Stimulated activated CD8-positive, alpha-beta memory T cell treated with anti-CD3 and anti-CD28 coated beads, Interleukin-2, amount 100 ng/mL, for 48 hours (primary cell): ENCODE measurements at regions not wholly inside any gene's neighbourhood (a gene's known extent, or its start where the extent isn't known, plus 50 kb on each side); places are given as distances from the start of the nearest gene placed in this dataset.
"Not testable (repeated sequence)": the region's sequence is repeated elsewhere in the genome, so short reads cannot be mapped to it uniquely, and the experiment has no call there.

Experiments
- DNase-seq, 2 donors: peaks; one replicate each; pipeline ENCODE4 v3.0.0-alpha.2; 2020; ENCODE audit warnings: low read depth in 2 of 2

DNA sequence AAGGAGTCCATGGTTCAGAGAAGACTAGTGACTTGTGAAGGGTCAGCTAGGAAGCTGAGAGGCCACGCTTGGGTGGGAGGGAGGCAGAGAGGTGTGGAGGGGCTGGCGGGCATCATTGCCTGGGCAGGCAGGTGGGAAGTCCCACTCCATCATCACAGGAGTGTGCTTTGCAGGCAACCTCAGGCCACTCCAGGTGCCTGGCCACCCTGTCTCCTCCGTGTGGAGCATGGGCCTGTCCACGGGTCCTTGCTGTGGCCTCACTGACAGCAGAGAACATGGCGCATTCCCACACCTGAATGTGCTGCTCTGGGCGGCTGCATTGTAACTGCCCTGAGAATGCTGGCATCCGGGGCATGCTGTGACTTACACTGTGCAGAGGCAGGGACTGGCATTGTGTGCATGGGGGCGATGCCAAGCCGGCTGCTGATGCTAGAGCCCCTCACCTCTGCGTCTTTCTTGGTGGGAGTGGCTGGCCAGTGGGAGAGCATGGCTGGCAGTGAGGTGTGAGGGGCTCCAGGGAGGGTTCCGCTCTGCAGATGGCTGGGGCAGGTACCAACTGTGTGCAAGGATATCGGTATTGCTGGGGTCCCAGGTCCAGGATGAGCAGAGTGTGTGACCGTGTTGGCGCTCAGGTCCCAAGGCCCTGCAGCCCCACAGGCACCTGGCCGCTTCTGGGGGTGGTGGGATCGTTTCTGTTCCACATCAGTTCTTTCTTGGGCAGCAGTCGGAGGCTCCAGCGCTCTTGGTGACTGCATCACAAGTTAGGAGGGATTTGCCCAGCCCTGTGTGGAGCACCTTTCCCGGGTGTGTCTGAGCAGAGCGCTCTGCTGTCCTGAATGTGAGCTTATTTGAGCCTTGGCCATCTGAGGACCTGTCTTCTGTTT lies 94.8 kb downstream of the NPIPB11 start:
- DNase-seq, result no peak

DNA sequence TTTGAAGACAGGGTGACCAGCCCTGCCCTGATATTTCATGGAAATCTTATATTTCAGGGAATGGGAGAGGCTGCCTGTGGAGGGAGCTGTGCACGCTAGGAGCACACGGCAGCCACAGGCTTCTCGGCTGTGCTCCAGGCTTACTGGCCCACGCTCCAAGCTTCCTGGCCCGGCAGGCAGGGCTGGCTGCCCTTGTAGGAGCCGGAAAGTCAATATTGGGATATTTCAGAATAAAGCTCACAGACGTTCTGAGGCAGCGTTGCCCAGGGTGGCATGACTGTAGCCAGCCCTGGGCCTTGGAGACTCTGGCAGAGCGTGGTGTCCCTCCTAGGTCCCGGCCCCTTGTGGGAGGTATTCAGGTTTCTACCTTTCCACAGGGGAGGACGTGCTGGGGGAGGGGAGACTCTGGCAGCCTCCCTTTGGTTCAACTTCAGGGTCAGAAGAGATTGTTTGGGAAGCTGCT lies 95.6 kb downstream of the NPIPB11 start:
- no peak for DNase-seq

DNA sequence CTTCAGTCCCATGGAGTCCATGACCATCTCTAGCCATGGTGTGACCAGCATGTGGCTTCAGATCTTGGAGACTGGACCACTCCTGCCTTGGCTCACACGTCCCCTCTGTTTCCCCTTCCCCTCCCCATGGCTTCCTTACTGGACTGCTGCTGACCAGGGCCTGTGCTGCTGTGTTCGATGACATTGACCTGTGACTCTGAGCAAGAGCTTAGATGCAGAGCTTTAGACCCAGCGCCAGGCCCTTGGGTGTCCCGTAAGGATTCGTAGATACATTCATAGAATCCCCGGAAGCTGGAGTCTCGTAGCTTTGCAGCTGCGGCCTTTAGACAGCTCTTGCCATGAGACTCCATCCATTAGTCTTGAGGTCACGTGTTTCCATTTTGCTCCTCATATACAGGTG lies 96.3 kb downstream of the NPIPB11 start:
- DNase-seq, result not testable (repeated sequence)

DNA sequence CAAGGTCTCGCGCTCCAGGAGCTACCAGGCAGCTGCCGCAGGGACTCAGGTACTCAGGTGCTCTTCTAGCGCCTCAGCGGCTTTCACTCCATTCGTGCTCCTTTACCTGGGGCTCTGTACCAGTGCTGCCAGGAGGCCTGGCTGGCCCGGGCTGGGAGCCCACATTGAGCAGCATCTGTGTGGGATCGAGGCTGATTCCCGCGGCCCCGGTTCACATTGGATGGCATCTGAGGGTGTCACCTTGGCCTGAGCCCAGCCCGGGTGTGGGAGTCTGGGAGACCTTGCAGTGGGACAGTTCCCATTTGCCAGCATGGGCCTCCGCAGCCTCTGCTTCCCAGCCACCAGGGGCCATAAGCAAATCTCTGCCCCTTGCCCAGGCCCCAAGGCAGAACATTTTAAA lies 96.9 kb downstream of the NPIPB11 start:
- DNase-seq, result not testable (repeated sequence)

DNA sequence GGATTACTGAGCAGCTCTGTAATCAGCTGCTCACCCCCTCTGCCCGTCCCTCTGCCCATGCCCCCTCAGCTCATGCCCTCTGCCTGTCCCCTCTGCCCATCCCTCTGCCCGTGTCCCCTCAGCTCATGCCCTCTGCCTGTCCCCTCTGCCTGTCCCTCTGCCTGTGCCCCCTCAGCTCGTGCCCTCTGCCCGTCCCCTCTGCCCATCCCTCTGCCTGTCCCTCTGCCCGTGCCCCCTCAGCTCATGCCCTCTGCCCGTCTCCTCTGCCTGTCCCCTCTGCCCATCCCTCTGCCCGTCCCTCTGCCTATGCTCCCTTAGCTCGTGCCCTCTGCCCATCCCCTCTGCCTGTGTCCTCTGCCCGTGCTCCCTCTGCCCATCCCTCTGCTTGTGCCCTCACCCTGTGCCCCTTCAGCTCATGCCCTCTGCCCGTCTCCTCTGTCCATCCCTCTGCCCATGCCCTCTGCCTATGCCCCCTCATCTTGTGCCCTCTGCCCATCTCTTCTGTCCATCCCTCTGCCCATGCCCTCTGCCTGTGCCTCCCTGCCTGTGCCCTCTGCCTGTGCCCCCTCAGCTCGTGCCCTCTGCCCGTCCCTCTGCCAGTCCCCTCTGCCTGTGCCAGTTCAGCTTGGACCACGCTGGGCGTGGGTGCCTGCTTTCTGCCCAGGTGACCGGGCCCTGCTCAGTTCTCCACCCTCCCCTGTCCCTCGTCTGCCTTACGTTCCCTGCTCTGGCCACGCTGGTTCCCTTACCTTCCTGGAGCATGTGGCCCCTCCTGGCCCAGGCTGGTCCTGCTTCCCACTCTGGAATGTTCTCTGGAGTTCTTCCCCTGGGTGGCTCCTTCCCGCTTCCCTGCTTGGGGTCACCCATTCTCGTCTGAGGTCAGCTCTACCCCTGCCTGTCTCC lies 97.6 kb downstream of the NPIPB11 start:
- DNase-seq, result no peak

DNA sequence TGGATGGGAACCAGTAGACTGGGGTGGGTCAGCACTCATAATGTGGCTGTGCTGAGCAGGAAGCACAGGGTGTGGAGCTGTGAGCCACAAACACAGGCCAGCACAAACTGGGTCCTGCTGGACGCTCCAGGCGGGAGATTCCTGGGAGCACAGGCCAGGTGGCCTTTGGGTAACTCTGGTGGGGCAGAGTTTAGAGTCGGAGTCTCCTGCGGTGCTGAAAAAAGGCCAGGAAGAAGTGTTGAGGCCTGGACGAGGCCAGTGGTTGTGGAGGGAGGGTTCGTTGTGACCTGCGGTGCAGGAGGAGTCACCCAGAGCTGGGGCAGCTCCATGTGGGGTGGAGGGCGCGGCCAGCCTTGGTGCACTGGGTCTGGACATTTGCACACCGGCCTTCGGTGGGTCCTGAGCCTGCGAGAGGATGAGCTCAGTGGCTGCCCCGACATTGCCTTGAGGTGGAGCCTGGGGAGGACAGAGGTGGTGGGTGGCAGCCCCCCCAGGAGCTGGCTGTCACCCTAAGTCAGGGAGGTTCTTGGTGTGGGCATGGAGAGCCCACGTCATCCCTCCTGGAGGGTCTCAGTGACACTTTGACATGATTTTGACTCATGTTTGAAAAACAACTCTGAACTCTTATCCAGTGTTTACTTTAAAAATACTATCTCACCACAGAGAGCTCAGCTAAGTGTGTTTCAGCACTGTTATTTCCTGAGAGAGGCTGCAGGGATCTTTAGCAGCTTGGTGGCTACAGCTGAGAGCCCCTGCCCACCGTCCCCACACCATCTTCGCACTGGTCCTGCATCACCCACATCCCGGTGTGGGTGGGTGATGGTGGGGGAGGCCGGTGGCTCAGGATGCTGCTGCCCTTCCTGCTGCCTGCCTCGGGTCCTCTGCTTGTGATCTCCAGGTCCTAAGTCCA lies 98.7 kb downstream of the NPIPB11 start:
- no peak for DNase-seq

DNA sequence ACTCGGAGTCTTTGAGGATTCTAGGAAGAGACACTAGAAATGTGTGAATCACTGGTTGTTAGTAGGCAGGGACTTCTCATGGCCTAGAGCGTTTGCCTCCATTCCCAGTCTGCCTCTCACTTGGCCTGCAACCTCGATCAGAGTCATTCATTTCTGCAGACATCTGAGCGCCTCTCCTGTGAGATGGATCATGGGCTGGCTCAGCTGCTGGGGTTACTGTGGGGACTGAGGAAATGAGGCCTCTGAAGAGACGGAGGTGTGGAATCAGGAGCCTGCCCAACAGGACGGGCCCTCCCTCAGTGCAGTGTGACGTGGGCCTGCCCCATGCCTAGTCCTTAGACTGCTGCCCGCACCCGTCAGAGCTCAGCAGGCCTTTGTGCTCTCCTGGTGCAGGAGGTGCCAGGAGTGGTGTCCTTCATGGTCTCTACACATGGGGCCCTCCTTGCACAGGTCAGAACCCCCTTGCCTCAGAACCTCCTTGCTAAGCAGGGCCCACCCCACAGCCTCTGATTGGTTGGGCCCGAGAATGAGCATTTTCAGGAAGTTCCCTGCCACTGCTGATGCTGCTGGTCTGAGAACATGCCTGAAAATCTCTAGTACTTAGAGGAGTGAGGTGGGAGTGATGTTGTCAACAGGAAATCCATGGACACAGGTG lies 99.4 kb downstream of the NPIPB11 start:
- DNase-seq, result no peak

DNA sequence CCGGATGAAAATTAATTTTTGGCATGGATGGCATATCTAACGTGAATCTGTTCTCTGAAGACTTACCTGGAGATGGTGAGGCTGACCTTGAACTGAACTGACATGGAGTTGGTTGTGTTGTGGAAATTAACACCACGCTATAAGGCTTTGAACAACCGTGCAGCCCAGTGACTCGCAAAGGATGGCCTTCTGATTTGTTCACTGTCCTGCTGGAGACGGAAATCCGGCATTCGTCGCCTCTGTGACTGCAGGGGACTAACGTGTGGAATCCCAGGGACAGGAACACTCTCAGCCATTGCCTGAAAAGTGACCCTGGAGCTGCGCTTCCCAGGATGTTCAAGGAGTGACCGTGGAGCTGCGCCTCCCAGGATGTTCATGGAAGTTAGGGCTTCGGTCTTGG lies 100.3 kb downstream of the NPIPB11 start:
- no peak for DNase-seq

DNA sequence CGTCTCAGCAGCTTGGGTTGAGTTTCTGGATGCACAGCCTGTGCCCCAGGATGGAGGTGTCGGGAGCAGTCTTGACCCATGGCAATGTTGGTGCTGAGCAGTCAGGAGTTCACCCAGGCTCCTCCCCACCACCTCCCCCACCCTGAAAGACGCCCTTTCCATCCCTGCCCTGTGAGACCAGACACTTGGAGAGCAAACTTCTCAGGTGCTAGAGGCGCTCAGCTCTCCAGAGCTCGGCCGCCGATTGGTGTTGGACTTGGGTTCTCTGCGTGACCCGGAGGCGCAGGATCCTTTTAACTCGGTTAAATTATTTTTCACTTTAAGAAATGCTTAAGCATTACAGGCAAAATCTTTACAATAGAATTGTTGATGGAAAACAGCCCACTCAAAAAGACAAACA lies 101.5 kb downstream of the NPIPB11 start:
- not testable (repeated sequence) for DNase-seq

DNA sequence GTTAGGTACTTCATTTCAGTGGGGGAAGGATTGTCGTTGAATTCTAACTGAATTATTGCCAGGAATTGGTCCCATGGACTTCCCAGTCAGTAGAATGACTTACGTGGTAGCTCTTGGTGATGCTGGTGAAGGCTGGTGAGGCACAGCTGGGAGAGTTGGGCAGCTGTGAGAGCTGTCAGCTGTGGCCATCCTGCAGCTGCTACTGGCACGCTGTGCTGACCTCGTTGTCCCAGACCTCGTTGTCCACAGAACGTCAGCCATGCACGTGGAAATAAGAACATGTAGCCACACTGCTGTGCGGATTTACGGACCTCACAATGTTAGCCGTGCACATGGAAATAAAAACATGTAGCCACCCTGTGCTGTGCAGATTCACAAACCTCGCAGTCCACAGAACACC lies 102.3 kb downstream of the NPIPB11 start:
- no peak for DNase-seq

DNA sequence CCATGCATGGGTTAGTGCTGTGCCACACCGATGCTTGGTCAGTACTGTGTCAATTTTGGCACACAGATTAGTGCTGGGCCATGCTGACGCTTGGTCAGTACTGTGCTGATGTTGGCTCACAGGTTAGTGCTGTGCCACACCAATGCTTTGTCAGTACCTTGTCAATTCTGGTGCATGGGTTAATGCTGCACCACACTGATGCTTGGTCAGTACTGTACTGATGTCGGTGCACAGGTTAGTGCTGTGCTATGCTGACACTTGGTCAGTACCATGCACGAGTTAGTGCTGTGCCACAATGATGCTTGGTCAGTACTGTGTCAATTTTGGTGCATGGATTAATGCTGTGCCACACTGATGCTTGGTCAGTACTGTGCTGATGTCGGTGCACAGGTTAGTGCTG lies 103.0 kb downstream of the NPIPB11 start:
- DNase-seq, result no peak

DNA sequence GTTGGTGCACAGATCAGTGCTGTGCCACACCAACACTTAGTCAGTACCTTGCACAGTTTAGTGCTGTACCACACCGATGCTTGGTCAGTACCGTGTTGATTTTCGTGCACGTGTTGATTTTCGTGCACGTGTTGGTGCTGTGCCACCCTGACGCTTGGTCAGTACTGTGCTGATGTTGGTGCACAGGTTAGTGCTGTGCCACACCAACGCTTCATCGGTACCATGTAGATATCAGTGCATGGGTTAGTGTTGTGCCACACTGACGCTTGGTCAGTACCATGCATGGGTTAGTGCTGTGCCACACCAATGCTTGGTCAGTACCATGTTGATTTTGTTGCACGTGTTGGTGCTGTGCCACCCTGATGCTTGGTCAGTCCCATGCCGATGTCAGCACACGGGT lies 103.5 kb downstream of the NPIPB11 start:
- no peak for DNase-seq

DNA sequence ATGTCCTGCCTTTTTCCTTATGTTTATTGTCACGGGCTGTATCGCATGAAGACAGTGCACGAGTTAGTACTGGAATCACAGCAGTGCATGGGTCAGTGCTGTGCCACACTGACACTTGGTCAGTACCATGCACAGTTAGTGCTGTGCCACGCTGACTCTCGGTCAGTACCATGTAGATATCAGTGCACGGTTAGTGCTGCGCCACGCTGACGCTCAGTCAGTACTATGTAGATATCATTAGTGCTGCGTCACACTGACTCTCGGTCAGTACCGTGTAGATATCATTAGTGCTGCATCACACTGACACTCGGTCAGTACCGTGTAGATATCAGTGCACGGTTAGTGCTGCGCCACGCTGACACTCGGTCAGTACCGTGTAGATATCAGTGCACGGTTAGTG lies 104.1 kb downstream of the NPIPB11 start:
- not testable (repeated sequence) for DNase-seq

DNA sequence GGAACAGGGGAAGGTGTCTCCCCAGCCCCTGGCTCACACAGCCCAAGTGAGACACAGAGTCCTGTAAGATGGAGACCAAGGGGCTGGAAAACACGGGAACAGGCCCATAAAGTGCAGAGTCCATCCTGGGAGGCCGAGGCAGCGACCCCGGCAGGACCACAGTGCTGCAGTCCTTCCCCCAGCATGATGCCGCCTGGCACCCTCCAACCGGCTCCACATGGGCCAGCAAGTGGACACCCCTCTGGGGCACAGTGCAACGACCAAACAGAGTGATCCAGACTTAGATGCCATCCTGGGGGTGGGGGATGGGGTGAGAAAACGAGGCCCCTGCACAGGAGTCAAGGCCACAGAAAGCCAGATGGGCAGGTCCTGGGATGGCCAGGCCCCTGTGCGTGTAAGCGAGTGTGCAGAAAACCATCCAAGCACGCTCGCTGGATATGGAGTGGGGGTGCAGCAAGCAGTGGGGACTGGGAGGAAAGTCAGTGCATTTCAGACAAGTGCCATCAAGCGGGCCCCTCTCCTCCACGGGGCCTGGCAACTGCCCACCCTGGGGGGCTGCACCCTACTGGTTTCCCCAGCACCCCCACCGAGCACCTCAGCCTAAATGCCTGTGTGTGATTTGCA lies 104.7 kb downstream of the NPIPB11 start:
- DNase-seq, result not testable (repeated sequence)

DNA sequence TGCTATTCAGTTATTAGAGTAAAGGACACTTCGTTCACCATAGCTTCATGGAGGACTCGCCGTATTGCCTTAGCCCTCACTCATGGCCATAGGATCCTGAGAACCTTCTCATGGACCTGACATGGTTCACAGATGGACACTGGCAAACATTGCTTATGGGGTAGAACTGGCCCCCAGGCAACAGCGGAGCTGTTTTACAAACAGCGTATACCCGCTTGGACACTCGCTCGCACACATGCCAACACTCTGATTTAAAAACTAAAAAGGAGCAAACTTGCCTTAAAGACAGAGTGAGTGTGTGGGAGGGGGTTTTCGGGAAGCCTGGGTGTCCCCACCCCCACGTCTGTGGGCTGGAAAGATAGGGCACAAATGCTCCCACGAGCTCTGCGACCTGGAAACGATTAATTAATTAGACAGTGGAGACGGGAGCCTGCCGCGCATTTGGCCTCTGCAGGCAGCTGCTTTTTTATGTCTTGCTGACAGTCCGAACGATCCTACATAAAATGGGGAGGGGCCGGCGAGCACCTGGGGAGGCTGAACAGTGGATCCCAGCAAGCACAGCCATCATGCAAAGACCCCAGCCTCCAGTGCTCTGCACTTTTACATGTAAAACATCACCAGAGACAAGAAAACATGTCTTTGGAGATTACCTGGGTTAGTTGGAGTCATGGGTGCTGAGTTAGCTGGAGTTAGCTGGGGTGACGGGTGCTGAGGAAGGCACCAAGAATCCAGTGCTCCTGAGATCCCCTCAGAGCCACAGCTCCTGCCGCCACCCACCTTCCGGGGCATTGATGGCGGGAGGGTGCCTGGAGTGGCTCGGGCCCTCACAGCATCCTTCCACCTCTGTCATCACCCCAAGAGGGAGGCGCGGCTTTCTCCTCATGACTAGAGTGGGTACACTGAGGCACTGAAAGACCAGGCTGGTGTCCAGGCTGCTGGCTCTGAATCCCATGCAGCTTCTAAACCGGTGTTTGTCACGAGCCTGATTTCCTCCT lies 105.7 kb downstream of the NPIPB11 start:
- not testable (repeated sequence) for DNase-seq

DNA sequence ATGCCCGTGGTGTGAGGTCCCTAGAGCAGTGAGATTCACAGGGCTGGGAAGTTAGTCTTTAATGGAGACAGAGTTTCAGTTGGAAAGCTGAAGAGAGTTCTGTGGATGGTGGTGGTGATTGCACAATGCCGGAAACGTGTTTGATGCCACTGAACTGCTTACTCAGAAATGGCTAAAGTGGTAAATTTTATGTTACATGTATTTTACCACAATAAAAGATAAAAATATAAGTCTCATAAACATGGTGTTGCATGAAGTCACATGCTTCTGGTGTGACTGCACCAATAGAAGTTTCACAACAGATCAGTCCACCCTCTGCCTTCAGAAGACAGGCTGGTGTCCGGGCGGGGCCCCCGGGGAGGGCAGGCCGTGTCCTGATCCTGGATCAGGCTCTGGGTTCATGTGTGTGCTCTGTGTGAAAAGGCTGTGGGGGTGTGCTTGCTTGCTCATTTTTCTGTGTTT lies 106.5 kb downstream of the NPIPB11 start:
- not testable (repeated sequence) for DNase-seq

DNA sequence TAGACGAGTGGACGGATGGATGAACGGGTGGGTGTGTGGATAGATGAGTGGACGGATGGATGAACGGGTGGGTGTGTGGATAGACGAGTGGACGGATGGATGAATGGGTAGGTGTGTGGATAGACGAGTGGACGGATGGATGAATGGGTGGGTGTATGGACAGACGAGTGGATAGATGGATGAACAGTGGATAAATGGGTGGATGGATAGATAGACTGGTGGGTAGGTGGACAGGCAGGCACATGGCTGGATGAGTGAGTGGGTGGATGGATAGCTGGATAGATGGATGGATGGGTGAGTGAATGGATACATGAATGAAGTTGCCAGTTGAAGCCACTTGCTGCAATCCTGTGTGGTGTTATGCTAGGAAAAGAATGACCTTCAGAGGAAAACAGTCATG lies 107.5 kb downstream of the NPIPB11 start:
- not testable (repeated sequence) for DNase-seq

DNA sequence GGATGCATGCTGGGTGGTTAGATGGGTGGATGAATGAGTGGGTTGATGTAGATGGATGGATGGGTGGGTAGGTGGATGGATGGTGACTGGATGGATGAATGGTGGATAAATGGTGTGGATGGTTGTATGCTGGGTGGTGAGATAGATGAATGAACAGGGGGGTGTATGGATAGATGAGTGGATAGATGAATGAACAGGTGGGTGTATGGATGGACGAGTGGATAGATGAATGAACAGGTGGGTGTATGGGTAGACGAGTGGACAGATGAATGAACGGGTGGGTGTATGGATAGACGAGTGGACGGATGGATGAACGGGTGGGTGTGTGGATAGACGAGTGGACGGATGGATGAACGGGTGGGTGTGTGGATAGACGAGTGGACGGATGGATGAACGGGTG lies 108.2 kb downstream of the NPIPB11 start:
- DNase-seq, result not testable (repeated sequence)

DNA sequence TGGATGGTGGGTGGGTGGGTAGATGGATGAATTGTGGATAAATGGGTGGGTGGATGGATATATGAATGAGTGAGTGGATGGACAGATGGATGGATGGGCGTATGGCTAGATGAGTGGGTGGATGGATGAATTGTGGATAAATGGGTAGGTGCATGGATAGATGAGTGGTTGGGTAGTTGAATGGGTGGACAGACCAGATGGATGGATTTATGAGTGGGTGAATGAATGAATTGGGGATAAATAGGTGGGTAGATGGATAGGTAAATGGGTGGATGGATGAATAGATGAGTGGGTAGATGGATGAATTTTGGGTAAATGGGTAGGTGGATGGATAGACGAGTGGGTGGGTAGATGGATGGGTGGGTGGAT lies 108.7 kb downstream of the NPIPB11 start:
- DNase-seq, result not testable (repeated sequence)
